Spleen (tissue), 7 donors: ENCODE measurements at regions not wholly inside any gene's neighbourhood (a gene's known extent, or its start where the extent isn't known, plus 50 kb on each side); places are given as distances from the start of the nearest gene placed in this dataset.

Experiments
- POLR2A ChIP-seq, 3 donors: fragments of 450-650 bp; IDR thresholded peaks; one replicate each; pipeline ENCODE4 v1.5.1; 2017; ENCODE audit warnings: antibody characterized with exemption in 3 of 3, mild to moderate bottlenecking in 1 of 3
- TF ChIP-seq, protein P1 (sequence below), 11 experiments: fragments of 200-600 bp in 7 of 11; fragments of 450-650 bp in 4 of 11; sonication (generic) in 4 of 11; IDR thresholded peaks in 8 of 11; conservative IDR thresholded peaks in 3 of 11; 1 replicate in 7 of 11; 2 replicates in 4 of 11; pipeline versions ENCODE4 v1.4.0 to v1.8.0; 2016 to 2021; ENCODE audit warnings: antibody characterized with exemption in 11 of 11, inconsistent platforms in 4 of 11, mild to moderate bottlenecking in 1 of 11
- donor health status: DM: no; HTN: no; CAD: no; lungs with moderate emphysema.
- donor health status: DM: no; HTN: no; CAD: no.
- donor health status: DM: no; HTN: no; CAD: no.

DNA sequence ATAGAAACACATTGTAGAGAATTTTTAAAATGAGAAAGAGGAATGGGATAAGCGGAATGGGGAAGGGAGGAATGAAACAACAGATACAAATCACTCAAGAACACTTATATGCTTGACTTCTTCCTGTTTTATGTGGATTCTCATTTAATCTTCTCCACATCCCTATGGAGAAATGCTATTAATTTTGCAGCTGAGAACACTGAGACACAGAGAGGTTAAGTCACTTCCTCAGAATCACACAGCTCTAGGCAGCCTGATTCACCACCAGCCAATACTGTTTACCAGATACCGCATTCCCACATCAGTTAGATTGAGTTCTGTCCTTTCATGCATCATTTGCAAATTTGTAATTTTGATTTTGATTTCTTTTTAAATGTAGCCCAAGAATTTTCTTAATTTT, 170.5 kb downstream of the SH2D4B start:
- TF ChIP-seq POLR2A (IDR thresholded peaks at IDR 0.05) = no peak
- TF ChIP-seq, protein P1, sequence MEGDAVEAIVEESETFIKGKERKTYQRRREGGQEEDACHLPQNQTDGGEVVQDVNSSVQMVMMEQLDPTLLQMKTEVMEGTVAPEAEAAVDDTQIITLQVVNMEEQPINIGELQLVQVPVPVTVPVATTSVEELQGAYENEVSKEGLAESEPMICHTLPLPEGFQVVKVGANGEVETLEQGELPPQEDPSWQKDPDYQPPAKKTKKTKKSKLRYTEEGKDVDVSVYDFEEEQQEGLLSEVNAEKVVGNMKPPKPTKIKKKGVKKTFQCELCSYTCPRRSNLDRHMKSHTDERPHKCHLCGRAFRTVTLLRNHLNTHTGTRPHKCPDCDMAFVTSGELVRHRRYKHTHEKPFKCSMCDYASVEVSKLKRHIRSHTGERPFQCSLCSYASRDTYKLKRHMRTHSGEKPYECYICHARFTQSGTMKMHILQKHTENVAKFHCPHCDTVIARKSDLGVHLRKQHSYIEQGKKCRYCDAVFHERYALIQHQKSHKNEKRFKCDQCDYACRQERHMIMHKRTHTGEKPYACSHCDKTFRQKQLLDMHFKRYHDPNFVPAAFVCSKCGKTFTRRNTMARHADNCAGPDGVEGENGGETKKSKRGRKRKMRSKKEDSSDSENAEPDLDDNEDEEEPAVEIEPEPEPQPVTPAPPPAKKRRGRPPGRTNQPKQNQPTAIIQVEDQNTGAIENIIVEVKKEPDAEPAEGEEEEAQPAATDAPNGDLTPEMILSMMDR (IDR thresholded peaks at IDR 0.05 in 8 of 11, conservative IDR thresholded peaks at IDR 0.05 in 3 of 11) = no peak
